A204.1 (cell line): ENCODE measurements at regions not wholly inside any gene's neighbourhood (a gene's known extent, or its start where the extent isn't known, plus 50 kb on each side); places are given as distances from the start of the nearest gene placed in this dataset.
"Not testable (repeated sequence)": the region's sequence is repeated elsewhere in the genome, so short reads cannot be mapped to it uniquely, and the experiment has no call there.

ENCODE experiments used
- FAIRE-seq: peaks from 2 replicates; lab custom pipeline; 2012; peaks lifted over from hg19 to GRCh38; lab: Jason Lieb, UNC

DNA sequence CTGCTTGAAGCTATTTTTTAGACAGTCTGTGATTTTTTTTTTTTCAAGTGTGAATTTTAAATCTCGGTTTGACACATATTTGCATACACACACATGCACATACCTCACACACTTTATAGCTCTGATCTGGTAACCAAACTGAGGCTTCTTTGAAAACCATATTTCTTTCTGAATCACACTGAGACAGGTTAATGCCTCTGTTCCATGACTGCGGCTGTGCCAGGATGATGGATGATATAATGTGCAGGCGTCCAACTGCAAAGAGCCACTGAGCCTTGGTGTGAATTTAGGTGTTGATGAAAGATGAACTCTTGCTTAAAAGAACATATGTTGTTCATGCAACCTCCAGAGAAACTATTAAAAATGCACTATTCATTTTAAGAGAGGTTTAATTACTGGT is 504.0 kb upstream of the OLFM3 start:
- no peak for FAIRE-seq

DNA sequence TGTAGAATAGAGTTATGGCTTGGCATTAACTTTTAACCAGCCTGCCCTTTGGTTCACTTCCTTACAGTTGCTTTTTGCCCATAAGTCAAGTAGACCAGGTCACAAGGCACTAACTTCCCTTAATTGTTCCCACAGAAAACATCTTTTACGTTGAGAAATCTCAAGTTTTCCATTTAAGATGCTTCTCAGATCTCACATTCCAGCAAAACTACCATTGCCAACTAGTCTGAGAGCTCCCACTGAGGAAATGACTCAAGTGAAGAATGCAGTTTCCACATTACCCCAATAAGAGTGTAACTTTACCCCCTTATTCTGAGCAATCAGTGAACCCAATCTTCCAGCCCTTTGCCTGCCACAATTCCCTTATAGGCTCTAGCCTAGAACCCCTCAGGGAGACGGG is 502.2 kb upstream of the OLFM3 start:
- no peak for FAIRE-seq

GRCh38 chr1:102497810-102498209 is 501.1 kb upstream of the OLFM3 start:
- FAIRE-seq = not testable (repeated sequence)

- FAIRE-seq = no peak
Measured at GRCh38 chr1:102472520-102472919, 475.8 kb upstream of the OLFM3 start.

GRCh38 chr1:102470767-102471166 is 474.0 kb upstream of the OLFM3 start:
- FAIRE-seq = no peak

DNA sequence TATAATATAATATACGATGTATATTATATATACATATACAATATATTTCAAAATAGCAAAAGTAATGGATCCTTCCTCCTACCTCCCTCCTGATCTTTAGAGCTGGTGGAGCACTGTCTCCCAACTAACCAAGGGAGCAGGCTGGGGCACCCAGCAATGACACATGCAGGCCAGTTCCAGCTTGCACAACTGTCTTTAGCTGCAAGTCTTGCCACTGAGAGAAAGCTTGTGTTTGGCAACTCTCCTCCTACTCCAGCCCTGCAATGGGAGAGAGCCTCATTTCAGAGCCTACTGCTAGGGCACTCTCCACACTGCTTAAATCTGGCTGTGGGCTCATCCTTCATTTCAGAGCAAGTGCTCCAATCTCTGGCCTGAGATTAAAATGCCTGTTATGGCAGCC is 469.8 kb upstream of the OLFM3 start:
- no peak for FAIRE-seq

DNA sequence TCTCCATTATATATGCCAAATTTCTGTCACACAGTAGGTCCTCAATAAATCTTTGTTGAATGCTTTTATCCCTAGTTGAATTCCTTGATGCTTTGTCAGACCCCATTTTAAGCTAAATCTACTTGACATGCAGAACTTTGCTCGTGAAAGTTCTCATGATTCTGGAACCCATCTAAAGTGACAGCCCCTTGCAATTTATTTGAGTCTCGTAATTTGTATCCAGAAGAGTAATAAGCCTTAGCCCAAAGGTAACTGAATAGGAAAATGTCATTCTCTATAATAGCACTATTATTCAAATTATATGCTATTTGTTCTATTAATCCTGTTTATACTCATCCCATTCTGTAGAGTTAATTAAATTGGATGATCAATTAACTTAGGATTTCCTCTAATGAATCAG is 466.6 kb upstream of the OLFM3 start:
- FAIRE-seq = no peak

DNA sequence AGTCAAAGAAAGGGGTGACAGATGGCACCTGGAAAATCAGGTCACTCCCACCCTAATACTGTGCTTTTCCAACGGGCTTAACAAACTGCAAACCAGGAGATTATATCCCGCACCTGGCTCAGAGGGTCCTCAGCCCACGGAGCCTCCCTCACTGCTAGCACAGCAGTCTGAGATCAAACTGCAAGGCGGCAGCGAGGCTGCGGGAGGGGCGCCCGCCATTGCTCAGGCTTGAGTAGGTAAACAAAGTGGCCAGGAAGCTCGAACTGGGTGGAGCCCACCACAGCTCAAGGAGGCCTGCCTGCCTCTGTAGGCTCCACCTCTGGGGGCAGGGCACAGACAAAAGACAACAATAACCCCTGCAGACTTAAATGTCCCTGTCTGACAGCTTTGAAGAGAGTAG is 445.6 kb upstream of the OLFM3 start:
- FAIRE-seq = not testable (repeated sequence)

DNA sequence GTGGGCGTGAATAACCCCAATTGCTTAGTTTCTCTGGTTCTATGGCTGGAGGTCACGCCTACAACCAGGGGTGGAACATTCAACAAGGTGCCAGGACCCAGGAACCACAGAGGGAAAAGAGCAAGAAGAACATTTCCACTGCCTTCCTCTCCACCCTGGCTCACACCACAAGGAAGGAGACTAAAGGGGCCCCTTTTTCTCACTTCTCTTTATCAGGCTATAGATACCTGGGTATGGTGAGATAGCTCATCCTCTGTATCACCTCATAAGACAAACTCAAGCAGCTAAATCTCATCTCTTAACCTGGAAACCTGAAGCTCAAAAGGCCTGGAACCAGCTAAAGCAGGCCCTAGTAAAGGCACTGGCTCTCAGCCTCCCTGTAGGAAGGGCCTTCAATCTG is 438.8 kb upstream of the OLFM3 start:
- FAIRE-seq = no peak

DNA sequence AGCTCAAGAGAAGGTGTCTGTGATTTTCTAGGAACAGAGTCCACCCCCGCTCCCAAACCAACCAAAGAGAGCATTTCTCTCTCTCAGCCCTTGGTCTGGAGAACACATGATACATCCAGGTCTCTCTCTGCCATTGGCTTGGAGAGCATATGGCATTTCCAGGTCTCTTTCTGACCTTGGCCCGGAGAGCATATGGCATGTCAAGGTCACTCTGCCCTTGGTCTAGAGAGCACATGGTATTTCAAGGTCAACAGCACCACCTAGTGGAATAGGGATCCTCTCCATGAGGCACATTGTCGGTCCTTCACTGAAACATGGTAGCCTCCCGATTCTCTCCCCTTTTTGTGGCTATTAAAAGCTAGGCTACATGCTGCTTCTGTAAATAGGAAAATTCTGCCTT is 437.7 kb upstream of the OLFM3 start:
- peak; percentile 3 for FAIRE-seq

GRCh38 chr1:102431253-102431652 is 434.5 kb upstream of the OLFM3 start:
- FAIRE-seq = no peak

DNA sequence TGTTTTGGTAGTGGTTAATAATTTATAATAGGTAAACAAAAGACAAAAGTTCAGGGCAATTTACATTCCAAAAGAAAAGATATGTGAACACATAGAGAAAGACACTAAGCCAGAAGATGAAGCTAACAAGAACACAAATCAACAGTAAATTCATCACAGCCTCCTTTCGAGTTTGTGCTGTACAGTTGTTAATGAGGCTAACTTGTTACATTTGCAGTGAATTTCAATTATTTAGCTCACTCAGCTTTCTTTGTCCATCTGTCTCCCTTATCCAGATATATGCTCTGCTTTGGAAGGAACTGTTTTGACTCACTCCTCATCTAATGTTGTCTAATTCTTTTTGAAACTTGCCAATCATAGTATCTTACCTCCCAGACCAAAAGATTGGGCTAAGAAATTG is 423.3 kb upstream of the OLFM3 start:
- FAIRE-seq = no peak
